Endothelial cell of umbilical vein (primary cell): ENCODE measurements at regions not wholly inside any gene's neighbourhood (a gene's known extent, or its start where the extent isn't known, plus 50 kb on each side); places are given as distances from the start of the nearest gene placed in this dataset.

Experiments used
- EZH2 ChIP-seq: IDR thresholded peaks from 2 replicates; pipeline ENCODE4 v1.6.1; 2012; ENCODE audit warnings: borderline replicate concordance, low read depth, mild to moderate bottlenecking, moderate library complexity, low read length, inconsistent platforms; ENCODE audit not compliant: severe bottlenecking
- MYC ChIP-seq: IDR thresholded peaks from one replicate; pipeline ENCODE4 v1.6.1; 2011; ENCODE audit warnings: mild to moderate bottlenecking, low read depth, low read length
- POLR2A ChIP-seq: IDR thresholded peaks from 2 replicates; pipeline ENCODE4 v1.6.1; 2012; ENCODE audit warnings: low read depth, mild to moderate bottlenecking, control low read depth, low read length
- POLR2AphosphoS5 ChIP-seq: IDR thresholded peaks from 2 replicates; pipeline ENCODE4 v1.6.1; 2012; ENCODE audit warnings: low read depth, mild to moderate bottlenecking, control low read depth, low read length, moderate library complexity; ENCODE audit not compliant: insufficient read depth
- TF ChIP-seq, protein P1 (sequence below), 2 donors: IDR thresholded peaks; 1 replicate in 1 of 2; 2 replicates in 1 of 2; pipeline ENCODE4 v1.5.1; 2011; ENCODE audit warnings: low read length in 2 of 2, mild to moderate bottlenecking in 2 of 2, moderate library complexity in 2 of 2, control low read depth in 1 of 2, inconsistent platforms in 1 of 2, low read depth in 1 of 2; ENCODE audit not compliant: insufficient read depth in 1 of 2; ENCODE audit errors: extremely low read depth in 1 of 2

DNA sequence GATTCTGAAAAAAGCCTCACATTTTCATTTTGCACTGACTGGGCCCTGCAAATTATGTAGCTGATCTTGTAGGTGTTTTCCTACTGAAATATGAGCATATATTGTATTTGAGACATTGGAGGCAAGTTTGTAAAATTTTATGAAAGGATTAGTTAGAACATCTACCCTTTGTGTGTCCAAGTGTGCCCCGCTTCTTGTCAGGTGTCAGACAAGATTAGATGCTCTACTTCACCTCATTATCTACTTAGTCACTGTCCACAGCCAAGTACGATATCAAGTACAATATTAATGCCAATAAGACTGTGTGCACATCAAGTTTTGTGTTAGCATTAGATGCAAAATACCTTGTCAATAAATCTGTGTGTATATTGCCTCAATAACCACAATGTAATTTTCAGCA, 67.8 kb upstream of the RPRM start:
- TF ChIP-seq EZH2 (no peak), MYC (no peak), POLR2AphosphoS5 (no peak), POLR2A (no peak)
- TF ChIP-seq, protein P1, sequence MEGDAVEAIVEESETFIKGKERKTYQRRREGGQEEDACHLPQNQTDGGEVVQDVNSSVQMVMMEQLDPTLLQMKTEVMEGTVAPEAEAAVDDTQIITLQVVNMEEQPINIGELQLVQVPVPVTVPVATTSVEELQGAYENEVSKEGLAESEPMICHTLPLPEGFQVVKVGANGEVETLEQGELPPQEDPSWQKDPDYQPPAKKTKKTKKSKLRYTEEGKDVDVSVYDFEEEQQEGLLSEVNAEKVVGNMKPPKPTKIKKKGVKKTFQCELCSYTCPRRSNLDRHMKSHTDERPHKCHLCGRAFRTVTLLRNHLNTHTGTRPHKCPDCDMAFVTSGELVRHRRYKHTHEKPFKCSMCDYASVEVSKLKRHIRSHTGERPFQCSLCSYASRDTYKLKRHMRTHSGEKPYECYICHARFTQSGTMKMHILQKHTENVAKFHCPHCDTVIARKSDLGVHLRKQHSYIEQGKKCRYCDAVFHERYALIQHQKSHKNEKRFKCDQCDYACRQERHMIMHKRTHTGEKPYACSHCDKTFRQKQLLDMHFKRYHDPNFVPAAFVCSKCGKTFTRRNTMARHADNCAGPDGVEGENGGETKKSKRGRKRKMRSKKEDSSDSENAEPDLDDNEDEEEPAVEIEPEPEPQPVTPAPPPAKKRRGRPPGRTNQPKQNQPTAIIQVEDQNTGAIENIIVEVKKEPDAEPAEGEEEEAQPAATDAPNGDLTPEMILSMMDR (IDR thresholded peaks at IDR 0.05; ENCODE audit: extremely low read depth in 1 of 2, insufficient read depth in 1 of 2, low read depth in 1 of 2, low read length in 2 of 2): no peak
